Heart left ventricle (tissue), 16 donors: ENCODE measurements at regions not wholly inside any gene's neighbourhood (a gene's known extent, or its start where the extent isn't known, plus 50 kb on each side); places are given as distances from the start of the nearest gene placed in this dataset.

ENCODE experiments used
- ATAC-seq, 4 donors: fragments of 200-7000 bp; cut with Tn5 transposase; one replicate each; pipeline ENCODE4 v1.9.1; 2020 to 2022; ENCODE audit warnings: moderate library complexity in 4 of 4, mild to moderate bottlenecking in 3 of 4, moderate number of reproducible peaks in 1 of 4
- DNase-seq, 5 donors: peaks; one replicate each; pipeline ENCODE4 v3.0.0-alpha.2; 2020
- H3K27ac ChIP-seq, 12 donors: fragments of 200-600 bp; sonication (generic) in 4 of 12; one replicate each; pipeline versions ENCODE4 v1.5.0 to v1.8.0; 2016 to 2022; ENCODE audit warnings: mild to moderate bottlenecking in 2 of 12
- H3K27me3 ChIP-seq, 9 donors: fragments of 200-600 bp; sonication (generic) in 2 of 9; one replicate each; pipeline versions ENCODE4 v1.5.1 to v1.8.0; 2016 to 2022; ENCODE audit warnings: mild to moderate bottlenecking in 3 of 9
- H3K36me3 ChIP-seq, 9 donors: fragments of 200-600 bp; sonication (generic) in 2 of 9; one replicate each; pipeline versions ENCODE4 v1.5.0 to v1.8.0; 2018 to 2022; ENCODE audit warnings: mild to moderate bottlenecking in 2 of 9
- H3K4me1 ChIP-seq, 12 donors: fragments of 200-600 bp; sonication (generic) in 4 of 12; one replicate each; pipeline versions ENCODE4 v1.5.0 to v1.8.0; 2016 to 2022; ENCODE audit warnings: mild to moderate bottlenecking in 3 of 12
- H3K4me3 ChIP-seq, 12 donors: fragments of 200-600 bp; sonication (generic) in 4 of 12; one replicate each; pipeline versions ENCODE4 v1.5.0 to v1.8.0; 2017 to 2022; ENCODE audit warnings: mild to moderate bottlenecking in 9 of 12, moderate library complexity in 4 of 12
- H3K9me3 ChIP-seq, 12 donors: fragments of 200-600 bp; sonication (generic) in 4 of 12; one replicate each; pipeline versions ENCODE4 v1.5.0 to v1.8.0; 2016 to 2022; ENCODE audit warnings: mild to moderate bottlenecking in 1 of 12
- POLR2A ChIP-seq, 2 donors: fragments of 450-650 bp; IDR thresholded peaks; one replicate each; pipeline ENCODE4 v1.6.1; 2017; ENCODE audit warnings: antibody characterized with exemption in 2 of 2, mild to moderate bottlenecking in 2 of 2, moderate library complexity in 2 of 2
- WGBS, 4 donors: extraction: QIAGEN DNeasy Blood & Tissue Kit in 2 of 4; methylation state at CpG; one replicate each; pipeline versions ENCODE4 v1.1.5 to v1.1.7; 2013 to 2018; 5-methylcytosine and 5-hydroxymethylcytosine counted together
- intact Hi-C, 10 donors: fragments of 100-400 bp; cut with DNase I; formaldehyde crosslinking; loops; one replicate each; pipeline versions ENCODE4 v1.11.1 to v1.14.2; 2022
- TF ChIP-seq, protein P1 (sequence below), 12 donors: fragments of 200-600 bp; sonication (generic) in 4 of 12; IDR thresholded peaks; one replicate each; pipeline versions ENCODE4 v1.5.0 to v1.8.0; 2018 to 2022; ENCODE audit warnings: antibody characterized with exemption in 12 of 12, mild to moderate bottlenecking in 5 of 12
- donor health status: ischemic (EF 13 %, LVEDD 7.1; RV severe dilation, severe dysfunction).
- donor health status: healthy with polysubstance abuse.
- donor health status: DM: no; HTN: yes; CAD: no.
- donor health status: DM: no; HTN: no; CAD: no.
- donor health status: ischemic (EF 25% LVEDD 6.9; RV normal size, moderate dysfunction).
- donor health status: ischemic (EF 25% LVEDD 5.7; RV mildly dilated, moderate dysfunction).
- donor health status: healthy.
- donor health status: DM: yes; HTN: yes; CAD: no.
- donor health status: ischemic (EF 35%, LVEDD 5.7; RV mildly dilated, moderate dysfunction).
- donor health status: nonischemic (EF 11% LVEDD 7.7; RV severe dilation, severe dysfunction).
- donor health status: DM: yes; HTN: yes; CAD: no.
- donor health status: PGD.
- donor health status: ischemic (EF 29% LVEDD 5.4; RV normal size, mild dysfunction).
- donor health status: nonischemic (EF 23%, LVEDD 6.1; RV moderate dilation, normal function).

DNA sequence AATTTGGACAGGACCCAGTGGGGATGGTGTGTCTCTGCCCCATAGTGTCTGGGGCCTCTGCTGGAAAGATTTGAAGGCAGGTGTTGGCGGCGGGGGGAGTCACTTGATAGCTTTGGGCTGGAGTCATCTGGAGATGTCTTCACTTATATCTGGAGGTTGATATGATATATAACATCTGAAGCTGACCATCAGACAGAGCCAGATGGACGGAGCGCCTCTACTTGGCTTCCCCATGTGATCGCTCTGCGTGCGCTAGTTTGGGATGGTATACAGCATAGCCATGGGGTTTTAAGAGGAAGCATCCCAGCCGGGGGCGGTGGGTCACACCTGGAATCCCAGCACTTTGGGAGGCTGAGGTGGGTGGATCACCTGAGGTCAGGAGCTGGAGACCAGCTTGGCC, 130.7 kb upstream of the NLRP1 start:
- DNase-seq, result no peak
- no peak overlapping the region for H3K27ac ChIP-seq
- peaks cover 0 to 3% (median 0%) of the 10 kb centered on the region in 12 donors for H3K4me1 ChIP-seq
- ATAC-seq, result no peak
- TF ChIP-seq POLR2A (IDR thresholded peaks at IDR 0.05), result no peak
- TF ChIP-seq, protein P1, sequence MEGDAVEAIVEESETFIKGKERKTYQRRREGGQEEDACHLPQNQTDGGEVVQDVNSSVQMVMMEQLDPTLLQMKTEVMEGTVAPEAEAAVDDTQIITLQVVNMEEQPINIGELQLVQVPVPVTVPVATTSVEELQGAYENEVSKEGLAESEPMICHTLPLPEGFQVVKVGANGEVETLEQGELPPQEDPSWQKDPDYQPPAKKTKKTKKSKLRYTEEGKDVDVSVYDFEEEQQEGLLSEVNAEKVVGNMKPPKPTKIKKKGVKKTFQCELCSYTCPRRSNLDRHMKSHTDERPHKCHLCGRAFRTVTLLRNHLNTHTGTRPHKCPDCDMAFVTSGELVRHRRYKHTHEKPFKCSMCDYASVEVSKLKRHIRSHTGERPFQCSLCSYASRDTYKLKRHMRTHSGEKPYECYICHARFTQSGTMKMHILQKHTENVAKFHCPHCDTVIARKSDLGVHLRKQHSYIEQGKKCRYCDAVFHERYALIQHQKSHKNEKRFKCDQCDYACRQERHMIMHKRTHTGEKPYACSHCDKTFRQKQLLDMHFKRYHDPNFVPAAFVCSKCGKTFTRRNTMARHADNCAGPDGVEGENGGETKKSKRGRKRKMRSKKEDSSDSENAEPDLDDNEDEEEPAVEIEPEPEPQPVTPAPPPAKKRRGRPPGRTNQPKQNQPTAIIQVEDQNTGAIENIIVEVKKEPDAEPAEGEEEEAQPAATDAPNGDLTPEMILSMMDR (IDR thresholded peaks at IDR 0.05), result no peak
- intact Hi-C loops, result no loop called here
- H3K4me3 ChIP-seq, result no peak overlapping the region
- 90 to 94% (median 91%) methylated on average over 4 to 9 of the region's 9 CpGs for WGBS, 4 donors
- H3K27me3 ChIP-seq, result peaks cover 0 to 47% (median 20%) of the 10 kb centered on the region in 9 donors
- no peaks in the 10 kb centered on the region for H3K9me3 ChIP-seq
- no peaks in the 10 kb centered on the region for H3K36me3 ChIP-seq

DNA sequence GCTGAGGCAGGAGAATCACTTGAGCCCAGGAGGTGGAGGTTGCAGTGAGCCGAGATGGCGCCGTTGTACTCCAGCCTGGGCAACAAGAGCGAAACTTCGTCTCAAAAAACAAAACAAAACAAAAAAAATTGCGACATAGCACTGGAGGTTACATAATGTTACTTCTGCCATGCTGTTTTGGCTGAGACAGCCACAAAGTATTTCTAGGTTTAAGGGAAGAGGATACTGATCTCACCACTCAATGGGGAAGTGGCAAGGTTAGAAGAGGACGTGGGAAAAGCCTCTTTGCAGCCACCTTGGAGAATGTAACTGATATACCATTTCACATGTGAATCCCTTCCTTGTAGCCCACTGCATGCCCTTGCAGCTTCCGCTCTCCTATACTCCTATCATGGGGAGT, 131.2 kb upstream of the NLRP1 start:
- intact Hi-C loops, result no loop called here
- WGBS, 4 donors, result 78 to 89% (median 85%) methylated on average over 8 of the region's 8 CpGs
- DNase-seq (no peak), ATAC-seq (peak in 2 of 4 donors; percentile 34 to 55)
- peaks cover 0 to 47% (median 20%) of the 10 kb centered on the region in 9 donors for H3K27me3 ChIP-seq
- H3K36me3 ChIP-seq, result no peaks in the 10 kb centered on the region
- H3K27ac ChIP-seq, result no peak overlapping the region
- peaks cover 0 to 3% (median 0%) of the 10 kb centered on the region in 12 donors for H3K4me1 ChIP-seq
- H3K9me3 ChIP-seq, result no peaks in the 10 kb centered on the region
- TF ChIP-seq, protein P1 (IDR thresholded peaks at IDR 0.05), result no peak
- no peak for TF ChIP-seq POLR2A (IDR thresholded peaks at IDR 0.05)
- H3K4me3 ChIP-seq, result no peak overlapping the region

DNA sequence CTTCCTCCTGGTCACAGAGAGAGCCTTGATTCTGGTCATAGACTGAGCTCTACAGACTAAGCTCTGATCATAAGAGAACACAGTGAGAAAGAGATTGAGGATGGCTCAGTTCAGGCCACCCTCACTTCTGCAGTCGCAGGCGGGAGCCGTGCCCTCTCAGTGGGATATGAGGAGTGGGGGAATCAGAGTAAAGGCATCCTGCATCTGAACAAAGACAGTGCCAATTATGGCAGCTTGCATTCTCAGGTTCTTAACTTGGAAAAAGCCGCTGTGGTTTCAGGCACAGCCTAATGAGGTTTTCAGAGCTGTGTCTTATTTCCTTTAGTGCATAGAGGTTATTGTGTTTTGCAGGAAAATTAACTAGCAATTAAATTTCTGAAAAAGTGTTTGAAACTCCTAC, 134.4 kb upstream of the NLRP1 start:
- Histone ChIP-seq H3K27me3 (peaks cover 0 to 36% (median 12%) of the 10 kb centered on the region in 9 donors), H3K27ac (no peak overlapping the region), H3K36me3 (no peaks in the 10 kb centered on the region), H3K4me1 (peaks cover 0 to 3% (median 0%) of the 10 kb centered on the region in 12 donors), H3K9me3 (peaks cover 0 to 2% (median 0%) of the 10 kb centered on the region in 12 donors), H3K4me3 (no peak overlapping the region)
- DNase-seq (no peak), ATAC-seq (no peak)
- WGBS, 4 donors, result 59 to 76% (median 60%) methylated on average over 4 of the region's 4 CpGs
- intact Hi-C loops, result no loop called here
- TF ChIP-seq, protein P1 (IDR thresholded peaks at IDR 0.05), result no peak
- no peak for TF ChIP-seq POLR2A (IDR thresholded peaks at IDR 0.05)

DNA sequence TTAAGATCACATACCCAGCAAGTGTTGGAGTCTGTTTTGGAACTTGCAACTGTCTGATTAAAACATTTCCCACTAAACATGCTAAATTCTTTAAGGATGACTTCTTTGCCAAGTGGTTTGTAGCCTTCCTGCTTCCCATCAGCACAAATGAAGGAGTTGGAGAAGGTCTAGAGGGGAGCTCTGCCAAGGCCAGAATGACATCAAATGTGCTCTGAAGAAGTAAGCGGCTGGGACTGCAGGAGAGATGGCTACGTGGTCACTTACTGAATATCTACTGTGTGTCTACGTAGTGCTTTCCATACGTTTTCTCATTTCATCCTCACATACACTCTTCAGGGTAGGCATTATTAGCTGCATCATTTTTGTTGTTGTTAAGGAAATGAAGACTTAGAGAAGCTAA, 135.7 kb upstream of the NLRP1 start:
- H3K27ac ChIP-seq, result no peak overlapping the region
- H3K9me3 ChIP-seq, result peaks cover 0 to 14% (median 0%) of the 10 kb centered on the region in 12 donors
- no peak overlapping the region for H3K4me3 ChIP-seq
- TF ChIP-seq, protein P1 (IDR thresholded peaks at IDR 0.05), result no peak
- no peak for TF ChIP-seq POLR2A (IDR thresholded peaks at IDR 0.05)
- intact Hi-C loops, result no loop called here
- peaks cover 0 to 26% (median 8%) of the 10 kb centered on the region in 9 donors for H3K27me3 ChIP-seq
- no peak for DNase-seq
- WGBS, 4 donors, result 76 to 85% (median 82%) methylated on average over 4 of the region's 4 CpGs
- no peaks in the 10 kb centered on the region for H3K36me3 ChIP-seq
- peaks cover 0 to 3% (median 0%) of the 10 kb centered on the region in 12 donors for H3K4me1 ChIP-seq
- no peak for ATAC-seq
